ENCODE measurements at regions not wholly inside any gene's neighbourhood (a gene's known extent, or its start where the extent isn't known, plus 50 kb on each side); places are given as distances from the start of the nearest gene placed in this dataset.

DNA sequence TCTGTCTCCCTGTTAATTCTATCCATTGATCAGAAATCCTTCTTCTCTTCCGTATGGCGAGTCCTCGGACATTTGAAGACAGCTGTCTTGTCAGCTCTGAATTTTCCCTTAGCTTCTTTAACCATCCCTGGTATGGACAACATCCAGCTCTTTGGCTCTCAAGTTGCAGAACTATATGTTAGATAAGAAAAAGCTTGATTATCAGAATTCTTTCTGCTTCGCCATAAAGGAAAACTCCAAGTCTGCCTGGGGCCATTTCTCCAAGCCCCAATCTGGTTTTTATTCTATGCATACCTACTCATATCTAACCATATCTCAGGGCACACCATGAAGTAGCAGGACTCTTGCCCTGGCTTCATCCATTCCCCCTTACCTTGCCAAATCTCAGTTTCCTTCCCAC lies 215.7 kb upstream of the TMC3 start:
- H2AFZ ChIP-seq (ENCODE audit: low read depth, low read length), result no peak overlapping the region
- no peaks in the 10 kb centered on the region for H3K9me3 ChIP-seq (ENCODE audit: insufficient read depth, low read length, severe bottlenecking)
- no peak overlapping the region for H3K9ac ChIP-seq (ENCODE audit: low read depth, low read length)
- TF ChIP-seq, protein P1, sequence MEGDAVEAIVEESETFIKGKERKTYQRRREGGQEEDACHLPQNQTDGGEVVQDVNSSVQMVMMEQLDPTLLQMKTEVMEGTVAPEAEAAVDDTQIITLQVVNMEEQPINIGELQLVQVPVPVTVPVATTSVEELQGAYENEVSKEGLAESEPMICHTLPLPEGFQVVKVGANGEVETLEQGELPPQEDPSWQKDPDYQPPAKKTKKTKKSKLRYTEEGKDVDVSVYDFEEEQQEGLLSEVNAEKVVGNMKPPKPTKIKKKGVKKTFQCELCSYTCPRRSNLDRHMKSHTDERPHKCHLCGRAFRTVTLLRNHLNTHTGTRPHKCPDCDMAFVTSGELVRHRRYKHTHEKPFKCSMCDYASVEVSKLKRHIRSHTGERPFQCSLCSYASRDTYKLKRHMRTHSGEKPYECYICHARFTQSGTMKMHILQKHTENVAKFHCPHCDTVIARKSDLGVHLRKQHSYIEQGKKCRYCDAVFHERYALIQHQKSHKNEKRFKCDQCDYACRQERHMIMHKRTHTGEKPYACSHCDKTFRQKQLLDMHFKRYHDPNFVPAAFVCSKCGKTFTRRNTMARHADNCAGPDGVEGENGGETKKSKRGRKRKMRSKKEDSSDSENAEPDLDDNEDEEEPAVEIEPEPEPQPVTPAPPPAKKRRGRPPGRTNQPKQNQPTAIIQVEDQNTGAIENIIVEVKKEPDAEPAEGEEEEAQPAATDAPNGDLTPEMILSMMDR (IDR thresholded peaks at IDR 0.05; ENCODE audit: borderline replicate concordance, extremely low read depth, low read length, poor library complexity, severe bottlenecking), result no peak
- TF ChIP-seq EZH2 (IDR thresholded peaks at IDR 0.05; ENCODE audit: borderline replicate concordance, low read depth, low read length, severe bottlenecking), result no peak
- H3K79me2 ChIP-seq (ENCODE audit: insufficient read depth, low read length), result no peaks in the 10 kb centered on the region
- H3K36me3 ChIP-seq (ENCODE audit: insufficient read depth, low read length), result no peaks in the 10 kb centered on the region
- ATAC-seq (ENCODE audit: insufficient read depth, low read depth) (no peak), DNase-seq (no peak)
- no peak overlapping the region for H3K27ac ChIP-seq (ENCODE audit: low read length)
- H3K4me2 ChIP-seq (ENCODE audit: insufficient read depth, low read length), result no peak overlapping the region
- no peak overlapping the region for H3K4me3 ChIP-seq (ENCODE audit: low read depth in 1 of 2, low read length in 2 of 2)
- no peaks in the 10 kb centered on the region for H4K20me1 ChIP-seq (ENCODE audit: insufficient read depth, low read length)
- no peaks in the 10 kb centered on the region for H3K4me1 ChIP-seq (ENCODE audit: insufficient read depth, low read length)
- no peaks in the 10 kb centered on the region for H3K27me3 ChIP-seq (ENCODE audit: insufficient read depth, low read length, poor library complexity)

- no peak overlapping the region for H2AFZ ChIP-seq (ENCODE audit: low read depth, low read length)
- H3K9ac ChIP-seq (ENCODE audit: low read depth, low read length), result no peak overlapping the region
- no peak overlapping the region for H3K4me2 ChIP-seq (ENCODE audit: insufficient read depth, low read length)
- no peak for TF ChIP-seq EZH2 (IDR thresholded peaks at IDR 0.05; ENCODE audit: borderline replicate concordance, low read depth, low read length, severe bottlenecking)
- TF ChIP-seq, protein P1 (IDR thresholded peaks at IDR 0.05; ENCODE audit: borderline replicate concordance, extremely low read depth, low read length, poor library complexity, severe bottlenecking), result no peak
- no peak overlapping the region for H3K4me3 ChIP-seq (ENCODE audit: low read depth in 1 of 2, low read length in 2 of 2)
- H3K4me1 ChIP-seq (ENCODE audit: insufficient read depth, low read length), result peaks cover 8% of the 10 kb centered on the region
- no peak overlapping the region for H3K27ac ChIP-seq (ENCODE audit: low read length)
- ATAC-seq (ENCODE audit: insufficient read depth, low read depth) (no peak), DNase-seq (no peak)
- peaks cover 5% of the 10 kb centered on the region for H3K27me3 ChIP-seq (ENCODE audit: insufficient read depth, low read length, poor library complexity)
- no peaks in the 10 kb centered on the region for H3K36me3 ChIP-seq (ENCODE audit: insufficient read depth, low read length)
- H3K79me2 ChIP-seq (ENCODE audit: insufficient read depth, low read length), result no peaks in the 10 kb centered on the region
- H4K20me1 ChIP-seq (ENCODE audit: insufficient read depth, low read length), result no peaks in the 10 kb centered on the region
- H3K9me3 ChIP-seq (ENCODE audit: insufficient read depth, low read length, severe bottlenecking), result no peaks in the 10 kb centered on the region
Observed at GRCh38 chr15:81575436-81576123, 201.6 kb upstream of the TMC3 start.

GRCh38 chr15:81573098-81573746 lies 199.2 kb upstream of the TMC3 start:
- no peak overlapping the region; the same call in 1 of the 2 replicates for H3K4me2 ChIP-seq (ENCODE audit: insufficient read depth, low read length)
- ATAC-seq (ENCODE audit: insufficient read depth, low read depth), result peak; percentile 78

More at GRCh38 chr15:81573098-81573746, 199.2 kb upstream of the TMC3 start:
- Histone ChIP-seq H2AFZ (ENCODE audit: low read depth, low read length) (no peak overlapping the region), H3K36me3 (ENCODE audit: insufficient read depth, low read length) (no peaks in the 10 kb centered on the region), H3K4me1 (ENCODE audit: insufficient read depth, low read length) (peaks cover 8% of the 10 kb centered on the region), H4K20me1 (ENCODE audit: insufficient read depth, low read length) (no peaks in the 10 kb centered on the region), H3K9ac (ENCODE audit: low read depth, low read length) (no peak overlapping the region), H3K9me3 (ENCODE audit: insufficient read depth, low read length, severe bottlenecking) (no peaks in the 10 kb centered on the region), H3K27me3 (ENCODE audit: insufficient read depth, low read length, poor library complexity) (peaks cover 5% of the 10 kb centered on the region), H3K79me2 (ENCODE audit: insufficient read depth, low read length) (no peaks in the 10 kb centered on the region), H3K27ac (ENCODE audit: low read length) (no peak overlapping the region), H3K4me3 (ENCODE audit: low read depth in 1 of 2, low read length in 2 of 2) (no peak overlapping the region)
- DNase-seq, result peak; percentile 16
- no peak for TF ChIP-seq EZH2 (IDR thresholded peaks at IDR 0.05; ENCODE audit: borderline replicate concordance, low read depth, low read length, severe bottlenecking)
- TF ChIP-seq, protein P1 (IDR thresholded peaks at IDR 0.05; ENCODE audit: borderline replicate concordance, extremely low read depth, low read length, poor library complexity, severe bottlenecking), result no peak

All from DND-41 (cell line).